Forelimb muscle (tissue), 1 donor: ENCODE measurements at regions not wholly inside any gene's neighbourhood (a gene's known extent, or its start where the extent isn't known, plus 50 kb on each side); places are given as distances from the start of the nearest gene placed in this dataset.

Source experiments
- DNase-seq: peaks from one replicate; pipeline ENCODE4 v3.0.0-alpha.2; 2013; ENCODE audit warnings: low read depth

DNA sequence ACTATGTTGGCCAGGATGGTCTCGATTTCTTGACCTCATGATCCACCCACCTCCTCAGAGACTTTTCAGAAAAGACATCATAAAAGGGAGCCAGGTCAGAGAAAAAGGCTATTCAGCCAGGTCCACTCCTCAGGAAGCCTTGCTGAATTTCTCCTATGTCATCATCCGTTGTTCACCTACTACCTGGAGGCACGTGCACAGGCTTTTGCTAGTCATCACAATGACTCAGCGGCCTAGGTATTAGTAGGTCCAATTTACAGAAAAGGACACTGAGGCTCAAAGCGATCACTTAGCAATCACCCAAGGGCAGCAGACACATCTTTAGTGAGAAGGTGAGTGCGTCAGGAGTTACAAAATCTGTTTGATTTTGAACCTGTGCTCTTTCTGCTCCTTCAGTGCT lies 72.3 kb upstream of the RAD23B start:
- no peak for DNase-seq

DNA sequence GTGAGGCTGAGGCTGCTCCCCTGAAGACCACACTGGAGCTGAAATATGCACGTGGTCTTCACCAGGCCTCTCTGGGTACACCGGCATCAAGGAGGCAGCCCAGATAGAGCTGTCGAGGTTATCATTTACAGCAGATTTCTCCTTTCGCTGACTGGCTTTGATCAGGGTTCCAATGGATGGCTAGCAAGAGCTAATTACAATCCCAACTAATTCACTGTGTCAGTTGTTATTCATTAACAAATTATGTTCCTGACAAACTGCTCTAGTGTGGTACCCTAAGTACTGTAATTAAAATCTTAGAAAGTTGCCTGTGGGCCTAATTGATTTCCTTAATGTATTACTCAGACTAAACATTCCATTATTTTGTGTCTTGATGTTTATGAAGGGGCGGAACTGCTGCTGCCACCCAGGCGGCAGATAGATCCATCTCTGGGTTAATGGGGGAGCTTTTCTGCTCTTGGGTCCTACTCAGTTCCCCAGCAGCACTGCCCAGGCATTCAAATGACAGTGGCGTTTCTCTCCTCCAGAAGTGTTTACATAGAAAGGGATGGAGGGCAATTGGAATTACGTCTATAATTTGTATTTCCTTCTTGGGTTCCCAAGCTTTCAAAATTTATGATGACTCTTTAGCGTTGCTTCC lies 71.7 kb upstream of the RAD23B start:
- DNase-seq = no peak

DNA sequence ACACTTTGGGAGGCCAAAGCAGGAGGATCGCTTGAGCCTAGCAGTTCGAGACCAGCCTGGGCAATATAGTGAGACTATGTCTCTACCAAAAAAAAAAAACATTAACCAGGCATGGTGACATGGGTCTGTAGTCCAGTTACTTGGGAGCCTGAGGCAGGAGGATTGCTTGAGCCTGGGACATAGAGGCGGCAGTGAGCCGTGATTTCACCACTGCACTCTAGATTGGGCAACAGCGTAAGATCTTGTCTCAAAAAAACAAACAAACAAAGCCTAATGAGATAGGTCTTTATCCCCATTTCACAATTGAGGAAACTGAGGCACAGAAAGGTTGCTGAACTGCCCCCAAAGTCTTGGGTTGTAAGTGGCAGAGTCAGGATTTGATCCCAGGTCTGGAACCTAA lies 70.5 kb upstream of the RAD23B start:
- DNase-seq = no peak

DNA sequence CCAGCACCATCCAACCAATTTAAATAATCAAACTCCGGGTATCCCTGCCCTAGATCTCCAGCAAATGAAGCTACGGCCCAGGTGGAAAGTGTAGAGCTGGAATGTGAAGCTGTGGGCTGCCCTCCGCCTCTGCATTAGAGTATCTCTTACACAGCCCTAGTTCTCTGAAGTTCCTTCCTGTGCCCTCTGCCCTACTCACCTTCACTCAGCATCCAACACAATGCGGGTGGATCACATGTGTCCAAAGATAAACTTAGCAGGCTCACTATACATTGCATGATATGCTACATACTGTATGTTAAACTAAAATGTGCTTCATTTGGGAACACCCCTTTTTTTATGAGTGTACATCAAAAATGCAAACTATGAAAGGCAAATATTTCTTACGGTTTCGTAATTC lies 70.0 kb upstream of the RAD23B start:
- DNase-seq = no peak

DNA sequence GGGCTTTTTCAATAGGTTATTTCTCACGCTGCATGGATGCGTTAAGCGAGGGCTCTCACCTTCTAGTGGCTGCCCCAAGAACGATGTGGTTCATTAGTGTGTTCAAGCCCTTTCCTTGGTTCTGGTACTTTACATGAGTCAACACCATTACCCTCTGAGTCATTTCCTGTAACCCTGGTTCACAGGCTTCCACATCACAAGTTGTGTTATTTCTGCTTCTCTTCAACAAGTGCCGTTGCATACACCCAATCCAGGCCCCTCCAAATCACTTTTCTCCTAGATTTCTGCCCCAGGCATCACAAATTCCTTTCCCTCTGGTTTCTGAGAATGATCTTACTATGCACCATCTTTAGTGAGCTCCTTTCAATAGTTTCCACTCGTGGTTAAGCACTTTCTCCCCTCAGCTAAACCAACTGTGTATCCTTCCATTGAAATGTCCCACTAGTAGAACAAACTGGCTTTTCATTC lies 69.5 kb upstream of the RAD23B start:
- no peak for DNase-seq

DNA sequence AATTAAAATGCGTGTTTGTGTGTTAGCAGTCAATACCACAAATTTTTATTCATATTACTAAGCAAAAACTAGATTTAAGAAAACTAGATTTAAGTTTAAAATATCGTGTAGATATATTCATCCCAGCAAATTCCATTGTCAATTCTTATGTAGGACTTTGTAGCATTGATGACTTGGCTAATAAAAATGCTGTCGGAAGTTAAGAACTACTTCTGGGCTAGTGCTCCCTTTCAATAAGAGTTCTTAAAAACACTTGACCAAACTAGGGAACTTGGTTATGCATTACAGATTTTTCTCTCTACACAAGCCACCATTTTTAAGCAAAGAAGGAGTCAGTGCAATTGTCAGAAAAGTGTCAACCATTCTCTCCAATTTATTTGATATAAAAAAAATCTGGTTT lies 68.7 kb upstream of the RAD23B start:
- no peak for DNase-seq

DNA sequence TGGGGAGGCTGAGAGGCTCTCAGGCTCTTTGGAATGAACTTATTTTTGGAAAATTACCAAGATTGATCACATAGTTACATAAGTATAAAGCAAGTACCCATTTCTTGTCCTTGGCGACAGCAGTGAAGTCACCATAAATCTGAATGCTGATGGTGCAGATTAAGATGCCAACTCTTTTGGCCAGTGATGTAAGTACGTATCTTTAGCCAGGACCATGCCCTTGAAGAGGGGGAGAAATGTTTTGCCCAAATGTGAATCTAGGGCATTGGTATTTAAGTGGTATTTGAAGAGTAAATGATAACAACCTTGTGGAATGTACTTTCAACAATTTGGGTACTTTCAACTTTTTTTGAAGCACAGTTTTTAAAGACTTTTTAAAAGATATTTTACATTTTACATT lies 68.2 kb upstream of the RAD23B start:
- no peak for DNase-seq

DNA sequence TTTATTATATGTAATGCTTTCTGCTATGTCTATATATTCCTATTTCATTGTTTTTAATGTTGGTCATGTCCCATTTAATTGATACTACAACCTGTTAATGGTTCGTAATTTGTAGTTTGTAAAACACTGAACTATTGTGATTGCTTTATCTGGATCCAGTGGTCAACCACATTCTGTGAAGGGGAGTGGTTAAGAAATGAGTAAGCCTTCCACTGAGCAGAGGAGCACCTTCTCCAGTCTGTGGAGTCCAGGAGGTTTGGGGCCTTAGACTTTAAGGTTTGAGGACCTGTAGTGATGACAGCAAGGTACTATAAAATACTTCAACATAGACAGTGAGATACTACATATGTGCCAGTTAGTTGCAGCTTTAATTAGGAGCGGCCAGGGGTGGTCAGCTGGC lies 67.7 kb upstream of the RAD23B start:
- DNase-seq = no peak

DNA sequence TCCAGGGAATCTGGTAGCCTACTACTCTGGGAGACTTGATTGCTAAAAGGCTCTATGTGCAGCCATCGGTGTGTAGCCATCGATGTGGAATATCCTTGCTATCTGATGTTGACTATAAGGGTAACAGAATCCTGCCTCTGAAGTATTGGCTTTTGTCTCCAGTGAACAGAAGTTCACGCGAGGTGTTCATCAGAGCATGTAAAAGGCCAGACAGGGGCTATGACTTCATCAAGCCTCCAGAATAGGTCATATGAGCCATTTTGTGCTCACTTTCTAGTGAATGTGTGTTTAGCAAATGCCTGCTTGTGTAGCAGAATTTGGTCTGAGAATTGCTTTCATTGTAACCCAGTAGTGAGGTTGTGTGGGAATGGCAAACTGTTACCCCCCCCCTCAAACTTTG lies 66.8 kb upstream of the RAD23B start:
- DNase-seq = no peak

DNA sequence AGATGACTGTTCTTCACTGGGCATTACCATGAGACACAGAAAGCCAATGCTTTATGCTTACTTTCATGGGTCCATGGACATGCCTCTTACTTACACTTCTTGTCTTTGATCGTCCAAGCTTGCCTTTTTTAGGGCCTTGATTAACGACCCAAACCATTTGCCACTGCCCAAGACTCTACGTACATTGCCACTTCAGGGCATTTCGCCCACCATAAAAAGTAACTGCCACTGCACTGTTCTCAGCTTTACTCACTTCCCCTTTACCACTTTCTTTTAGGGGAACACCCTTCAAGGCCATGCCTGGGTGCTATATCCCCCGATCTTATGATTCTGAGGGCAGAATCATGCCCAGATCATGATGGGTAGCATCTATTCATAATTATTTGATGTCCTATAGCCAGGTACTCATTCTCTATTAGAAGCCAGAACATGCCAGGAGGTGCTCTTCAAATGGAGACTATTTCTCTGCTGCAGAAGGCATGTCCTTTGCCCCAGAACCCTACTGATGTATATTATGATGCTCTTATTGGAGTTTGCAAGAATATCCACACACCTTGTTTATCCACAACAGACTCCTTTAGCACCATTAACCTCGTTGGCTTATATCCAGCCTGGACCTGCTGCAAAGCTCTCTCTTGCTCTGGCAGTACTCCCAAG lies 64.1 kb upstream of the RAD23B start:
- DNase-seq = no peak

DNA sequence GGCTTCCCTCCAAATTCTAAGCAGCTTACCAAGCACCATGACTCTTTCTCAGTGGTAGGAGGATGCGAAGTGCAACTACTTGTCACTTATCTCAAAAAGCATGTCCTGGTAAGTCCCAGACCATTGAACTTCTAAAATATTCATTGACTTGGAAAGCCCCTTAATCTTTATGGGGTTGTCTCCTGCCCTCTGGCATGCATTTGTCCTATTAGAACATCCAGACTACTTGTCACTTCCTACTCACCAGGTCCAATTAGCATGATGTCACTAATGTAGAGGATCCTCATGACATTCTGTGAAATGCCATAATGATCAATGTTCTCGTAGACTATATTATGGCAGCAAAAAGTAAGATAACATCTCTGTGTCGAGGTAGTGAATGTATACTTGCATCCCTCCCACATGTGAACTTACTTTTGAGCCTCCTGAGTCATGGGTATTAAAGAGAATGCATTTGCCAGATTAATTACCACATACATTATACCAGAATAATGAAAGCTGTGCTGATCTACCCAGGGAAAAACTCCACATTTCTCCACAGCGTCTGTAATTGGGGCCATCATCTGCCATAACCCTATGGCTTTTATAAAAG lies 63.5 kb upstream of the RAD23B start:
- no peak for DNase-seq

DNA sequence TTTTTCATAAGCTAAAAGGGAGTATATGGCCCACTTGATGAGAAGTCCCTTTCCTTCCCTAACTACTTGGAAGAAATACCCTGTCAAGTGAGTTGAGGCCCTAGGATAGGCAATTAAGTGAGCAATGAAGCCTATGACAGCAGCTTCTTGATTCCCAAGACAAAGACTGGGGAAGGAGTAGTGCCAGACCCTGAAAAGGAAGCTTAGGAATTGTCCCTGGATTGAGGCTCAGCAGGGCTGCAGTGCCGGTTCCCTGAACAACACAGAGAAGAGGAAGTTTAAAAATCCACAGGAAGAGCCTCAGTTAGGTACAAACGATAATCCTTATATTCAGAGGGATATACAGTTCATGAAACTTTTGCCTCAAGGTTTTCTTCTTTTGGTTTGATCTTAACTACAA lies 61.8 kb upstream of the RAD23B start:
- no peak for DNase-seq

DNA sequence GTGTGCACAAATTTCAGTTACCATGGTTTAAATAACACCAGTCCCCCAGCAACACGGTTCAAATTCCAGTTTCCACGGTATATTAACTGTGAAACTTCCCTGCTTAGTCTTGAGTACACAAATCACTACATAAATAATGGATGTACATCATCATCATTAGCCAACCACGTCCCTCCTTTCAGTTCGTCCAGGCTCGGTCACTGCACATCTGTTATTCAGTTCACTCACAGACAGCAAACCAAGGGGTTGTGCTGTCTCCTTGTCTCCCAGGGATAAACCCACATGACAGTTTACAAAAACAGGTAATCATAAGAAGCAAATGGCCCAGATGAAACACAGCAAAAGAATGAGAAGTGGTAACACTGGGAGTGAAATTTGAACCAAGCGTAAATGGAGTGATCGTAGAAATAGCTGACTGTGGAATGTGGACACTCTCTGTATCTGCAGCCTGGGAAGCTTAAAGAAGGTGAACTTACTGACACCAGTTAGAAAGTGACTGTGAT lies 61.0 kb upstream of the RAD23B start:
- no peak for DNase-seq

DNA sequence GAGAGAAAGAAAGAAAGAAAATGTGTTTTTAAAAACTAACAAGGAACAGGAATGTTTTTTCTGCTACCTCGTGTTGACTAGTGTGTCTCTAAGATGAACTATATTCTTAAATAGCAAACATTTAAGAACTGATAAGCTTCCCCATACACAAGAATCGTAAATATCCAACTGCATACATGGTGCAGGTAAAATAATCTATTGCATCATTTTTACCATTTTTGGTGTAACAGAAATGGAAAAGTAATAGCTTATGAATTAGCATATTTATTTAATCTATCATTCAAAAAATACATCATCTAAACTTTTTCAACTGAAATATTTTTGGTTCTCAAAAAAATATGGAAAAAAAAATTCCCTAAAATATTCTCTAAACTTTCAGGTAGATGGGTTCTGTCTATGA lies 59.7 kb upstream of the RAD23B start:
- no peak for DNase-seq

DNA sequence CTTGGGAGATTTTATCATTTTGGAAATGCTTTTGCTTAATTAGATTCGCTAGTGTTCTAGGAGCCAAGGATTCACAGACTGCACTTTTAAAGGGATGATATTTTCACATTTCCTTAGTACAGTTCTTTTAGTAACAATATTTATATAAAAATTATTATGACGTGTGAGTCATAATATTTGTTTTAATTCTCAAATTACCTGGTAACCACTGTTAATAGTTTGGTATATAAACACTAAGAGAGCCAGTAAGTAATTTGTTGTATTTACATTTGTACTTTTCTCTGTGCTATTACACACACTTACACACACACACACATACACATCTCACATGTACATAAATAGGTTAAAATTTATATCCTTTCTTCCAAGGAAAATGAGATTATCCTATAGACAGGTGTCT lies 58.8 kb upstream of the RAD23B start:
- DNase-seq = no peak

DNA sequence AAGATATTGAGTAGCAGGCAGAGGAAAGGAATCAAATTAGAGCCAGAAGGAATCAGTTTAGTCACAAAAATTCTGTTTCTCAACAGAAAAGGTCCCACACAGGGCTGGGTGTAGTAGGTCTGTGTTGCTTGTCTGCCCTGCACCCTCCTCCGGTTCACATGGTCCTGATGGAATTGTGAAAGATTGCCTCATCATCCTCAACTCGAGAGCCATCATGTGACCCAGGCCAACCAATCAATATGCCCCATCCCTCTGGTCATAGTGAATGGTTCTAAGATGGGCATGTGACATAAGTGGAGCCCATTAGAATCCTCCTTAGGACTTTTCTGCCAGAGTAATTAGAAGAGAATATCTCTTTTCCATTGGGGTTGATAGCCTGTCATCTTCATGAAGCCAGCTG lies 56.7 kb upstream of the RAD23B start:
- DNase-seq = no peak

DNA sequence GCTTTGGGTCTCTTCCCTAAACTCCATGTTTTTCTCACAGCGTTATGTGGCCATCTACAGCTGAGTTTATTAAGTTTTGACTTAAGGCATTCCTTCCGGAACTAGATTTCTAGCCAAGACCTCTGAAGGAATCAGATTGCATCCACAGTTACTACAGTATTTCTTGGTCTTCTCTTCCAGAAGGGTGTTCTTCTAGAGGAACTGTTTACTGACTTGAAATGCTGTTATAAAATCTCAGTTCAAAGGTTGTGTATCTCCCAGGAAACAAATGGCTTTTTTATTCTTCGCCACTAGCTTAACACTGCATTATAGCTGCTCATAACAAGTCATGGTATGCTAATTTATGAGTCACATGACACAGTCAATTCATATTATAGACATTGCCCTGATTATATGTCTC lies 55.3 kb upstream of the RAD23B start:
- DNase-seq = no peak

DNA sequence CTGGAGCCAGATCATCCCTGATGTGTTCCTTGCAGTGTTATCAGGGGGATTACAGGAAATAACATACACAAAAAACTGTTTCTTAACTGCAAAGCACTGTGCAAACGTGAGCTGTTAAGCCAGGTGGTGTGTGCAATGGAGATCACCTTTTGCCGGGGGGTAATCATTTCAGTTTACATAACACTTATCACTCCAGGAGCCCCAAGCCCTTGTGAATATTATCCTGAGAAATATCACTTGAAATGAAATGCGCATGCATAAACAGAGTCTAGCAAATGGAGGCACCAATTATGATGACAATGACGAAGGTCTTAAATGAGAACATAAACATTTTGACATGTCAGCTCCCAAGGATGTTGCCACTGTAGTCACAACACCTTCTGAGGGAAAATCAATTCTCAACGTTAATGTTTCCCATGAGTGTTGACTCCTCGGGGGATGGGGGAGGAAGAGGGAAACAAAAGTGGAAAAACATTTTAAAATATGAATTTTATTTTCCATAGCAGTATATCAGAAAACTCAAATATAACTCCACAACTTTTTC lies 54.5 kb upstream of the RAD23B start:
- no peak for DNase-seq

DNA sequence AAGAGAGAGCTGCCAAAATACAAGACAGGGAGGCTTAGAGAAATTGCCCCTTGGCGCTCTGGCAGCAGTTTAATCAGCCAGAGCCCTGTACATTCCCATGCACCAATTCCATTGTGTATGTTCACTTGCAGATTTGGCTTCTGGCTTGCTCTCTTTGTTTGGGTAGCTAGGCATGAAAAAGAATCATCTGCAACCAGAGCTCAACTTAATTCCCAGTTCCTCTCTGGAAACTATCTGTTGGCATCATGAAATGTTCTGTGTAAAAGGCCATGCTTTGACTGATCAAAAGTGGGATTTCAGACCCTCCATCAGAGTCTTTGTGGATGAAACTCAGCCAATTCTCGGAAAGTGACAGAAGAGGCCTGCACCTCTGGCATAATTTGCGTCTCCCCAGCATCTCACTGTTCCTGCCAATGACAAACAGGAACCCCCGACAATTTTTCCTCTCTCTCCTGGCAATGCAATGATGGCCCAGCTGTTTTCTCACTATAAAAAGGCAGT lies 53.8 kb upstream of the RAD23B start:
- DNase-seq = no peak
